ENCODE measurements at regions not wholly inside any gene's neighbourhood (a gene's known extent, or its start where the extent isn't known, plus 50 kb on each side); places are given as distances from the start of the nearest gene placed in this dataset.
"Not testable (repeated sequence)": the region's sequence is repeated elsewhere in the genome, so short reads cannot be mapped to it uniquely, and the experiment has no call there.

DNA sequence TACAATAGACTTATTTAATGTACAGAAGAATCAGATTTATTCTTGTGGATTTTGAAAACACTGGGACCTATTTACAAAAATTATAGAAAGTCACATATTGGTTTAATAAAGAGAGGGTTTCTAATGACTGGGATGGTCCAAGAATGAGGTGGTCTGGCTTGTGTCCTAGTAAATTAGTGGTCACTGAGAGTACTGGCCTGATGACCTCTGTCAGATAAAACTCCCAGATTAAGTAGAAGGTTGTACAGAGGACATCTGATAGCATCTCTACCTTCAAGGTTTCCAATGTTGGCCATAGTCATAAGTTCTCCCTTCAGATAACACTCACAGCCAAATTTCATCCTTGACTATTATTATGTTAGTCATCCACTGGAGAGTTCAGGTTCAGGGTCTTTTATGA is 692.9 kb downstream of the MTRR start:
- no peak for DNase-seq (ENCODE audit: low spot score)

- DNase-seq (ENCODE audit: low spot score) = not testable (repeated sequence)
Measured at GRCh38 chr5:8563540-8563939, 694.6 kb downstream of the MTRR start.

- DNase-seq (ENCODE audit: low spot score) = no peak
Measured at GRCh38 chr5:8568858-8569257, 699.9 kb downstream of the MTRR start.

DNA sequence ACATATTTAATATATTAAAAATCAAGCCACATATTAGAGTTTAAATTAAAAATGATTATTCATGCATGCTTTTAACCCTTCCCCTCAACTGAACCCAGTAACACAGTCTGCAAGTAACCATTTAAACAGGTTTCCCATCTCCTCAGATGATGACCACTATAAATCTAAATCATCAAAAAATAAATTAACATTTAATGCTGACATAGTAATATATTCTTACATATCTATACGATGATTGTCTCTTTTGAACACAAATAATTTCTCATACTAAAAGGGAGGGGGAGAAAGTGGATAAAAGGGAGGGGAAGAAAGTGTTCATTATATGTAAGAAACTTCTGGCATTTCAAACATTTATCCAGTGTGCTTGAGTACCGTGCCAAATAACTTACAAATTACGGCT is 701.6 kb downstream of the MTRR start:
- DNase-seq (ENCODE audit: low spot score) = no peak

GRCh38 chr5:8576178-8576577 is 707.2 kb downstream of the MTRR start:
- DNase-seq (ENCODE audit: low spot score) = no peak

DNA sequence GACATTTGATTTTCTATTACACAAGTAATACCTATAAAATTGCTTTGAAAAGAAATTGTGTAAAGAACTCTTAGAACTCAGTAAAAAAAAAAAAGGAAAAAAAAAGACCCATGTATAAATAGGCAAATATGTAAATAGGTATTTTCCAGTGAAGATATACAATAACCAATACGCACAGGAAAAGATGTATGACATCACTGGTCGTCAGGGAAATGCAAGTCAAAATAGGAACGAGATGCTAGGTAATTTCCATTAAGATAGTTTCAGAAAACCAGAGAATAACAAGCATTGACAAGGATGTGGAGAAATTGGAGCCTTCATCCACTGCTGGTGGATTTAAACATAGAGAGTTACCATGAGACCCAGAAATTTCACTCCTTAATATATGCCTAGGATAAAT is 708.8 kb downstream of the MTRR start:
- no peak for DNase-seq (ENCODE audit: low spot score)

DNA sequence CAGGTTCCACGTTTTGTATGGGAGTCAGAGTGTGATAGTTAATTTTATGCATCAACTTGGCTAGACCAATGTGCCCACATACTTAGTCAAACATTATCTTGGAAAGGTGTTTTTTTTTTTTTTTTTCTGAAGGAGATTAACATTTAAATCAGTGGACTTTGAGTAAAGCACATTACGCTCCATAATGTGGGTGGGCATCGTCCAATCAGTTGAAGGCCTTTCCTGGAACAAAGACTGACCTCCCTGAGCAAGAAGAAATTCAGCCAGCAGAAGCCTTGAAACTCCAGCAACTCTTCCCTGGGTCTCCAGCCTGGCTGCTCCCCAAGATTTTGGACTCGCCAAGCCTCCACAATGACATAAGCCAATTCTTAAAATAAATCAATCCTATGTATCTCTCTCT is 711.4 kb downstream of the MTRR start:
- no peak for DNase-seq (ENCODE audit: low spot score)

- DNase-seq (ENCODE audit: low spot score) = no peak
Measured at GRCh38 chr5:8581047-8581446, 712.1 kb downstream of the MTRR start.

GRCh38 chr5:8585230-8586018 is 716.5 kb downstream of the MTRR start:
- no peak for DNase-seq (ENCODE audit: low spot score)

DNA sequence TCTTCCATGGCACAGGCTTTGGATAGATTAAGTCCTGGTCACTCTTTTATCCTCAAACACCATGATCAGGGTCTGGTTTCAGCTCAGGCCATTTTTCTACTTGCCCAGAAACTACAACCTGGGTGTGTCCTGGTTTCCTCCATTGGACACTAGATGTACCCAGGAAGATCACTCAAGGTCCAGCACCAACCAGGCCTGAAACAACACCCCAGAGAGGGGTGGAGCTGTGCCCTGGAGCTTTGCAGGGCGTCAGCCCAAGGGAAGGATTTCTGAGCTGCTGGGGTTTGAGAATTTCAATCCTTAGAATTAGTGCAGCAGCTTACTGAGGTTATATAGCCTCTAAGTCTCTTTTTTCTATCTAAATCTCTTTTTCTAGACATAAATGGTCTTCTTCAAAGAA is 722.0 kb downstream of the MTRR start:
- no peak for DNase-seq (ENCODE audit: low spot score)

- DNase-seq (ENCODE audit: low spot score) = no peak
Measured at GRCh38 chr5:8598356-8598755, 729.4 kb downstream of the MTRR start.

DNA sequence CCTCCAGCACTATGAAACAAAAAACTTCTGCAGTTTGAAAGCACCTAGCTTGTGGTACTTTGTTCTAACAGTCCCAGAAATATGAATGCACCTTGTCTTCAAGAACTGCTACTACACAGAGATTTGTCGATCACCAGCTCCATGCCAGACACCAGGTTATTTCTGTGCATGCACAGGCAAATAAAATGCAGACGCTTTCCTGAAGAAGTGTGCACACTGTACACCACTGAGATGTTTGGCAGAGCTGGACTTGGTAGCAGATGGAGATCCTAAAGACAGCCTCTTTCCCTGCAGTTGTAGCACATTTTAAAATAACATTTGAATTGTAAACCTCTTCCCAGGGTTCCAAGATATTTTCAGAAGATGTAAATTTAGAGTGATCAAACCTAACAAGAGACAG is 730.0 kb downstream of the MTRR start:
- DNase-seq (ENCODE audit: low spot score) = no peak

DNA sequence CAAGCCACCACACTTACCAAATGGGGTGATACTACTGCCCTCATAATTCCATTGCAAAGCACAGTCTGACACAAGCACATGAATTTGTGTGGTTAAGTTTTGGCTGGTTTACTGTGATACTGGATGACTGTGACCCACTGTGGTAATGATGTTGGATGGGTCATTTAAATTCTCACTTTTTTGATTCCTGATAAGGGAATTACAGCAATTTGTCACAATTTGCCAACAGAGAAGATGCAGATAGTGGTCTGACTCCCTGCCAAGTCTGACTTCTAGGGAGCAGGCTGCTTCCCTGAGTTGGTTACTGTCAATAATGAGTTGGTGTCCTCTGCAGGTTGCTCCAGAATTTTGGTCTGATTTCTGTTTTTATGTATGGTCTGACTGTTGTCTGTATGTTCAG is 731.9 kb downstream of the MTRR start:
- DNase-seq (ENCODE audit: low spot score) = no peak

GRCh38 chr5:8601831-8602354 is 732.9 kb downstream of the MTRR start:
- DNase-seq (ENCODE audit: low spot score) = no peak

DNA sequence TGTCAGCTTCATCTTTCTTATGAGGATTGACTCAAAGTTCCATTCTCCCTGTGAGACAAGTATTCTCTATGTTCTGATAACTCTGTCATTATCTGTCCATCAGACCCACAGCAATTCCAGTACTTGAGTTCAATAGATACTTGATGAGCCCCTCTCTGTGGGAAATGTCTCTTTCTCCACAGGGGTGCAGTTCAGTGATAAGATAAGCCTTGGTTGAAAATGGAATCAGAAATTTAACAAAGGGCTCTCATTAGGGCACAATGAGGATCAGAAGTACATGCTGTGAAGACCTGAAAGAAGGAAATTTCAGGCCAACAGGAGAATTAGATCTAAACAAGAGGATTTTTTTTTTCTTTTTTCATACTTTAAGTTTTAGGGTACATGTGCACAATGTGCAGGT is 737.3 kb downstream of the MTRR start:
- no peak for DNase-seq (ENCODE audit: low spot score)

GRCh38 chr5:8611067-8611466 is 742.1 kb downstream of the MTRR start:
- DNase-seq (ENCODE audit: low spot score) = no peak

DNA sequence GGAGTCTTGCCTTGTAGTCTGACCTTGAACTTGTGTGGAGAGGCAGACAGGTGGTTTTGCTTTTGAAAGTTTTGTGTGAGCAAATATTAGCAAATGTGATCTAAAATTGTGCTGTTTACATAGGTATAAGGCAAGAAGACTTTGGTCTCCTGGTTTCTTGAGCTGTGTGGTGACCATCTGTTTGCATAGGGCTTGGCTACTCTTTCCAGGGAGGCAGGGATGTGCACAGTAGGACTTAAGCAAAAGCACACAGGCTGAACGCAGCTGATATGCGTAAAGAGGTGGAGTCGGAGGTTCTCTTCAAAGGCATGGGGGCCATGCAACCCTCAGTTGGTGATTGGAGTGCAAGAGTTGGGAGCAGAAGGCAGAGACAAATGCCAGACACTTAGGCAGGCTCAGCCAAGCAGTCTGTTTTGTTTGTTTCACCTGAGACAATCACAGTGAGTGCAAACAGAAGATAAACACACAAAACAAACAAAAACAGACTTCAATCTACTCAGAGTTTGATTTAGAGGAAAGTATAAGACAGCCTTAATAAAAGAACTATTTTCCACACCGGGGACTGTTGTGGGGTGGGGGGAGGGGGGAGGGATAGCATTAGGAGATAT is 744.2 kb downstream of the MTRR start:
- no peak for DNase-seq (ENCODE audit: low spot score)

- DNase-seq (ENCODE audit: low spot score) = no peak
Measured at GRCh38 chr5:8615142-8615858, 746.4 kb downstream of the MTRR start.

- DNase-seq (ENCODE audit: low spot score) = no peak
Measured at GRCh38 chr5:8628521-8628920, 759.6 kb downstream of the MTRR start.

- no peak for DNase-seq (ENCODE audit: low spot score)
Measured at GRCh38 chr5:8633259-8633658, 764.3 kb downstream of the MTRR start.

DNA sequence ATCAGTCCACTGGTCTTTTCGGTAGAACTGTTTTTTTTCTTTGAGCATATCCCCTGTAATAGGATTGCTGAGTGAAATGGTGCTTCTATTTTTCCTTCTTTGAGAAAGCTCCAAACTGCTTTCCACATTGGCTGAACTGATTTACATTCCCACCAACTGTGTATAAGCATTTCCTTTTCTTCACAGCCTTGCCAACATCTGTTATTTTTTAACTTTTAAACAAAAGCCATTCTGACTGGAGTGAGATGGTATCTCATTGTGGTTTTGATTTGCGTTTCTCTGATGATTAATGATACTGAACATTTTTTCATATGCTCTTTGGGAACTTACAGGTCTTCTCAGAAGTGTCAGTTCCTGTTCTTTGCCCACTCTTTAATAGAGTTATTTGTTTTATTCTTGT is 764.7 kb downstream of the MTRR start:
- no peak for DNase-seq (ENCODE audit: low spot score)

- no peak for DNase-seq (ENCODE audit: low spot score)
Measured at GRCh38 chr5:8634219-8634618, 765.3 kb downstream of the MTRR start.

Data from CD4-positive, alpha-beta T cell treated with Interleukin-2 at 100 ng/mL for 4 hours (primary cell).